Neural crest cell (in vitro differentiated cells): ENCODE measurements at regions not wholly inside any gene's neighbourhood (a gene's known extent, or its start where the extent isn't known, plus 50 kb on each side); places are given as distances from the start of the nearest gene placed in this dataset.

Source experiments
- DNase-seq: peaks from one replicate; pipeline ENCODE4 v3.0.0; 2021; ENCODE audit warnings: low read depth, mixed read lengths, low spot score
- H3K27ac Mint-ChIP-seq: one replicate; pipeline ENCODE4 v1.8.0; 2021; ENCODE audit warnings: mild to moderate bottlenecking, mixed read lengths; ENCODE audit not compliant: unreplicated experiment
- H3K27me3 Mint-ChIP-seq: 2 replicates; pipeline ENCODE4 v1.8.0; 2021; ENCODE audit warnings: low read depth, mild to moderate bottlenecking, mixed read lengths
- H3K36me3 Mint-ChIP-seq: 2 replicates; pipeline ENCODE4 v1.8.0; 2021; ENCODE audit warnings: low read depth, mild to moderate bottlenecking, mixed read lengths
- H3K4me1 Mint-ChIP-seq: 2 replicates; pipeline ENCODE4 v1.8.0; 2021; ENCODE audit warnings: mixed read lengths
- H3K4me3 Mint-ChIP-seq: one replicate; pipeline ENCODE4 v1.8.0; 2021; ENCODE audit warnings: mild to moderate bottlenecking, mixed read lengths
- H3K9me3 Mint-ChIP-seq: 2 replicates; pipeline ENCODE4 v1.8.0; 2021; ENCODE audit warnings: mixed read lengths
- CTCF ChIP-seq: fragments of 200-600 bp; sonication (generic); conservative IDR thresholded peaks from 2 replicates; pipeline ENCODE4 v1.5.0; 2021; ENCODE audit warnings: antibody characterized with exemption, mild to moderate bottlenecking

GRCh38 chr14:103186909-103187586 is 63.8 kb downstream of the TNFAIP2 start:
- no peaks in the 10 kb centered on the region for H3K9me3 Mint-ChIP-seq
- peaks cover 65% of the 10 kb centered on the region for H3K27me3 Mint-ChIP-seq
- H3K4me1 Mint-ChIP-seq: peaks cover 13% of the 10 kb centered on the region
- H3K27ac Mint-ChIP-seq: no peak overlapping the region
- peak overlapping the region; percentile 11 for H3K4me3 Mint-ChIP-seq
- DNase-seq: no peak
- no peak for TF ChIP-seq CTCF
- no peaks in the 10 kb centered on the region for H3K36me3 Mint-ChIP-seq

- Mint-ChIP-seq H3K9me3 (peaks cover 4% of the 10 kb centered on the region), H3K4me1 (peaks cover 13% of the 10 kb centered on the region), H3K4me3 (no peak overlapping the region), H3K27me3 (peaks cover 70% of the 10 kb centered on the region), H3K36me3 (no peaks in the 10 kb centered on the region), H3K27ac (no peak overlapping the region)
- no peak for TF ChIP-seq CTCF
- no peak for DNase-seq
Measured at GRCh38 chr14:103187911-103188310, 64.7 kb downstream of the TNFAIP2 start.

GRCh38 chr14:103188810-103189480 is 65.7 kb downstream of the TNFAIP2 start:
- Mint-ChIP-seq H3K4me3 (peak overlapping the region; percentile 47), H3K4me1 (peaks cover 13% of the 10 kb centered on the region), H3K9me3 (peaks cover 4% of the 10 kb centered on the region), H3K36me3 (no peaks in the 10 kb centered on the region), H3K27me3 (peaks cover 69% of the 10 kb centered on the region), H3K27ac (no peak overlapping the region)
- TF ChIP-seq CTCF: peak; percentile 45
- DNase-seq: peak; percentile 18

- Mint-ChIP-seq H3K9me3 (peaks cover 8% of the 10 kb centered on the region), H3K27ac (no peak overlapping the region), H3K4me1 (peaks cover 13% of the 10 kb centered on the region), H3K4me3 (peak overlapping the region; percentile 67), H3K27me3 (peaks cover 65% of the 10 kb centered on the region), H3K36me3 (no peaks in the 10 kb centered on the region)
- TF ChIP-seq CTCF: no peak
- DNase-seq: no peak
Measured at GRCh38 chr14:103189481-103190470, 66.5 kb downstream of the TNFAIP2 start.

- peaks cover 60% of the 10 kb centered on the region for H3K27me3 Mint-ChIP-seq
- H3K4me1 Mint-ChIP-seq: peaks cover 13% of the 10 kb centered on the region
- H3K36me3 Mint-ChIP-seq: no peaks in the 10 kb centered on the region
- H3K27ac Mint-ChIP-seq: no peak overlapping the region
- peaks cover 8% of the 10 kb centered on the region for H3K9me3 Mint-ChIP-seq
- no peak for TF ChIP-seq CTCF
- H3K4me3 Mint-ChIP-seq: no peak overlapping the region
- no peak for DNase-seq
Measured at GRCh38 chr14:103190741-103191140, 67.5 kb downstream of the TNFAIP2 start.
